ENCODE measurements at regions not wholly inside any gene's neighbourhood (a gene's known extent, or its start where the extent isn't known, plus 50 kb on each side); places are given as distances from the start of the nearest gene placed in this dataset.

GRCh38 chr14:84180336-84180735, 1349.6 kb upstream of the FLRT2 start:
- DNase-seq, result no peak

DNA sequence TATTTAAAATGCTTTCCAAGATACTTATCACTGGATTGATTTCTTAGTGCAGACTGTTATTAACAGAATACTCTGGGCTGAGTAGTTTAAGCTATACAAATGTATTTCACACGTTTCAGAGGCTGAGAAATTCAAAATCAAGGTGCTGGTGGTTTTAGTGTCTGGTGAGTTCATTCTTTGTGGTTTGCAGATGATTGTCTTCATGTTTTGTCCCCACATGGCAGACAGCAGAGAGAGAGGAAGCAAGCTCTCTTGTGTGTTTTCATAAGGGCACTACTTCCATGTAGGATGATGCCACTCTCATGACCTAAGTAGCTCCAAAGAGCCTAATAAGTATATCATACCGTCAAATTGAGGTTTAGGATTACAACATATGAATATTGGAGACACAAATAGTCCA, 1348.9 kb upstream of the FLRT2 start:
- DNase-seq, result no peak

GRCh38 chr14:84195514-84195913, 1334.4 kb upstream of the FLRT2 start:
- DNase-seq, result no peak

DNA sequence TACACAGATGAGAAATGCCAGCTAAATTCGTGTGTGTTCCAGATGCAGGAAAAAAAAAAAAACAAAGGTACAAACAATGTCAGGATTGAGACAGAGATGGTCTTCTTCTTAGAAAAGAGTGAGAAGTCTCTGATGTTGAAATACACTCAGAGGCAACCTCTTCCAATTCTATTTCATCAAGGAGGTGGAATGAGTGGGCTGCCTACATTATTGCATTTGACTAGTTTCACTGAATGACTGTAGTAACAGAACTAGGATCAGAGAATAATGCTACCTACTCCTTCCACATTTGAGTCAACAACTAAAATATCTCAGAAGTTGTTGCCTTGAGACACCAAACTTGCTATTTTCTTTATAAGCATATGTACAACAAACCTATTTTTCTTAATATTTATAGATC, 1332.2 kb upstream of the FLRT2 start:
- no peak for DNase-seq

GRCh38 chr14:84202486-84202885, 1327.5 kb upstream of the FLRT2 start:
- DNase-seq, result no peak

GRCh38 chr14:84203896-84204295, 1326.0 kb upstream of the FLRT2 start:
- DNase-seq, result no peak

DNA sequence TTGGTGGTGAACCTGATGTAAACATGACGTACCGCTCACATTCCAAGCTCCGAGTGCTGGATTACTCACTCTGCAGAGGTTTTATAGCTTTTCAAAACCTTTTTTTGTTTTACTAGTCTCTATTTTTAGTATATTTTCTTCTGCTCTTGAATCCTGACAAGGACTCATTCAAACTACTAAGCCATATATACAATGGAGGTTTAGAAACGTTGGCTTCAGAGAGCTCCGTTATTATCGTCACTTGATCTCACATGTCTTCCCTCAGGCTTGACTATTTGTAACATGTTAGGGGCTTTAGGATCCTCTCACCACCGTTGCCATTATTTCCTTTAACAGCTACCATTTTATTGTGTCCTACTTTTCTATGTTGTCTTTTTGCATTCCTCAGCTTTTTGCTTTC, 1321.5 kb upstream of the FLRT2 start:
- no peak for DNase-seq

- DNase-seq, result no peak
Observed at GRCh38 chr14:84209031-84209430, 1320.9 kb upstream of the FLRT2 start.

GRCh38 chr14:84217066-84217465, 1312.9 kb upstream of the FLRT2 start:
- DNase-seq, result no peak

DNA sequence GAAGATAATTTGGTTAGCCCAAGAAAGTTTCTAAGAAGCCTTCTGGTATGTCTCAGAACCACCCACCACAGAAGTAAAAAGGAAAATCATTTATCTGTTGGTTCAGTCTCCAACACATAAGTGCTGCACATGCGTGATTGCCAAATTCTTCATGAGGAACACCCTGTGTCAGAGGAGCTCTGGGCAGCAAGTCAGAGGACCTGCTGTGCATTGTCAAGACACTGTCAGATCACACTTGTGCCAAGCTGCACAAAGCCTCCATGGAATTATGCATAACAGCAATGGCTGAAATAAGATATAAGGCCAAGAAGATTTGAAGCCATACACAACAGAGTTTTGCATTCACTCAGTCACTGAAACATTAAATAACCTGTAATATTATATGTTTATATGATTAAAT, 1304.7 kb upstream of the FLRT2 start:
- DNase-seq, result no peak

GRCh38 chr14:84228702-84229101, 1301.2 kb upstream of the FLRT2 start:
- DNase-seq, result no peak

DNA sequence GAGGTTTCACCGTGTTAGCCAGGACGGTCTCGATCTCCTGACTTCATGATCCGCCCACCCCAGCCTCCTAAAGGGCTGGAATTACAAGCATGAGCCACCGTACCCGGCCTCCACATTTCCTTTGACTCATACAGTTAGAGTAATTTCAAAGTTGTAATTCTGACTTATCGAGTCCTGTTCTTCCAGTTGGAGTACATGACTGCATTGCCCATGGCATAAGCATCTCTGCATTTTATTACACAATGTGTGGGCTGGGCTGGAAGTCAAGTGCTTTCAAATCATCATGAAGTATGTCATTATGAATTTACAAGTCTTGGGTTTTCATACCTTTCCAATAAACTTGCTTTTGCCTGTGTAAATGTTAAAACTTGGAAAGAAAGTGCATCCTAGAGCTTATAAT, 1295.7 kb upstream of the FLRT2 start:
- no peak for DNase-seq

- DNase-seq, result no peak
Observed at GRCh38 chr14:84236290-84236689, 1293.7 kb upstream of the FLRT2 start.

DNA sequence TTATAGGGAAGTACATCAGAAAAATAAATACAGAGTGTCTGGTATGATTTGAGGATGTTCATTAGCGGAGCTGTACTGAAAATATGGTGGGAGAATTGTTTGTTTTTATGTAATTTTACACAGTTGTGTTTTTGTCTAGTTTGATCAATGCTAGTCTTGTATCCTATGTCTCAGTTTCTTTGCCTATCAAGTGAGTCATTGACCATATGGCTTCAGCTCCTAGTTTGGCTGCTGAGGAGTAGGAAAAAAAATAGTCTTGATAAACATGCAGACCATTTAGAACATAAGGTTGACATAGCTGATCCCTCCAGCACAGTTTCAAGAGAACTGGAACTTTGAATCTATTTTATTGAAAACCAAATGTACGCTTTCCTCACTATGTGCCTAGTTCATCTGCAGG, 1292.1 kb upstream of the FLRT2 start:
- DNase-seq, result no peak

DNA sequence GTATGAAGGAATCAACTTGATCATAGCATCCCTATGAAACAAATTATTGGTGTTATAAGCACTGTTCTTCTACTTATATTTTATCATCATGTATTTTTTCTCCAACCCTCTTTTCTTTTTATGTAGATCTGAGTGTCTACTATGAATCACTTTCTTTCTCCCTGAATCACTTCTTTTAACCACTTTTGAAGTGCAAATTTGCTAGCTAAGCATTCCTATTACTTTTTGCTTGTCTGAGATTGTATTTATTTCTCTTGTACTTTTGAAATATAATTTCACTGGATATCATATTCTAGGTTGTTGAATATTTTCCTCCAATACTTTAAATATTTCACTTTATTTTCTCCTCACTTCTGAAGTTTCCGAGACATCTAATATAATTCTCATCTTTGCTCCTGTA, 1282.3 kb upstream of the FLRT2 start:
- no peak for DNase-seq

- DNase-seq, result no peak
Observed at GRCh38 chr14:84250893-84251292, 1279.1 kb upstream of the FLRT2 start.

GRCh38 chr14:84251411-84252115, 1278.4 kb upstream of the FLRT2 start:
- no peak for DNase-seq

- no peak for DNase-seq
Observed at GRCh38 chr14:84252706-84253105, 1277.2 kb upstream of the FLRT2 start.

DNA sequence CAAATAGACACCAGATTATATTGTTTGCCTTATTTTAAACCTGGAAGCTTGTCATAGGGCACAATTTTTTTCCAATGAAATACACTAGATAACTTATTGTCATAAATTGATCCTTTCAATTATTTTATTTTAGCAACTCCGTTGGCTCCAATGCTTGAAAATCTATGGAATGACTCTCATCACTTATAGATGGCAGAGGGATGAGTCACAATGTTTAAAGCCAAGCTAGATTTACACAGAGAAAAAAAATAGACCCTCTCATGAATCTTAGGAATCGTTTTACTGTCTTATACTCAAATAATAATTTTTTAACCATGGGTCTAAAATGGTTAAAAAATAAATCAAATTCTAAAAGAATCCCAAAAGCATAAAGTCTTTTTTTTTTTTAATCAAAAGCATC, 1276.6 kb upstream of the FLRT2 start:
- no peak for DNase-seq

- no peak for DNase-seq
Observed at GRCh38 chr14:84254290-84254689, 1275.7 kb upstream of the FLRT2 start.

- DNase-seq, result no peak
Observed at GRCh38 chr14:84262932-84263331, 1267.0 kb upstream of the FLRT2 start.

GRCh38 chr14:84272290-84272721, 1257.6 kb upstream of the FLRT2 start:
- no peak for DNase-seq

GRCh38 chr14:84273181-84273580, 1256.8 kb upstream of the FLRT2 start:
- DNase-seq, result no peak

GRCh38 chr14:84282618-84283017, 1247.3 kb upstream of the FLRT2 start:
- DNase-seq, result no peak

- DNase-seq, result no peak
Observed at GRCh38 chr14:84288781-84289180, 1241.2 kb upstream of the FLRT2 start.
